Endothelial cell (in vitro differentiated cells): ENCODE measurements at regions not wholly inside any gene's neighbourhood (a gene's known extent, or its start where the extent isn't known, plus 50 kb on each side); places are given as distances from the start of the nearest gene placed in this dataset.

Source experiments
- DNase-seq: peaks from one replicate; pipeline ENCODE4 v3.0.0; 2021; ENCODE audit warnings: low spot score
- H3K27ac Mint-ChIP-seq: one replicate; pipeline ENCODE4 v1.8.0; 2021; ENCODE audit warnings: mixed read lengths, inconsistent platforms; ENCODE audit not compliant: unreplicated experiment
- H3K27me3 Mint-ChIP-seq: one replicate; pipeline ENCODE4 v1.8.0; 2021; ENCODE audit warnings: mild to moderate bottlenecking, moderate library complexity, mixed read lengths, inconsistent platforms; ENCODE audit not compliant: unreplicated experiment
- H3K36me3 Mint-ChIP-seq: one replicate; pipeline ENCODE4 v1.8.0; 2021; ENCODE audit warnings: mild to moderate bottlenecking, low read depth, mixed read lengths, inconsistent platforms; ENCODE audit not compliant: unreplicated experiment
- H3K4me1 Mint-ChIP-seq: one replicate; pipeline ENCODE4 v1.8.0; 2021; ENCODE audit warnings: mild to moderate bottlenecking, mixed read lengths, inconsistent platforms; ENCODE audit not compliant: unreplicated experiment
- H3K4me3 Mint-ChIP-seq: one replicate; pipeline ENCODE4 v1.8.0; 2021; ENCODE audit warnings: mild to moderate bottlenecking, mixed read lengths, inconsistent platforms; ENCODE audit not compliant: unreplicated experiment
- H3K9me3 Mint-ChIP-seq: one replicate; pipeline ENCODE4 v1.8.0; 2021; ENCODE audit warnings: mixed read lengths, inconsistent platforms; ENCODE audit not compliant: unreplicated experiment
- TF ChIP-seq, protein P1 (sequence below): fragments of 200-600 bp; sonication (generic); IDR thresholded peaks from one replicate; pipeline ENCODE4 v1.5.0; 2021; ENCODE audit warnings: antibody characterized with exemption; ENCODE audit not compliant: unreplicated experiment

DNA sequence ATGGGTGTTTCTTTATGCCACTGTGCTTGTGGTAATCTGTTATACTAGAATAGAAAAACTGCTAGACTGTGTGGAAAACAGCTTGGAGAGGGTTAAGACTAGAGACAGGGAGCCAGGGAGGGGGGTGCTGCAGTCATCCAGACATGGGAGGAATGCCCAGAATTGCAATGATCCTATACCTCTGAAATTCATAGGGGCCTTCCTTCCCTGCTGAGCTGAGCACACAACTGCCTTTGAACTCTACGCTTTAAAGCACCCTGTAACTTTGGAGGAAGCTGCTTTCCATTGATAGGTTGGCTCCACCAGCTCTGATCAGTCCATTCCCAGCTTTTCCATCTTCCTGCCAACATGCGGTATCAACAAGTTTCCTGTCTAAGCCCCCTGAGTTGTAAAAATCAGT is 155.9 kb upstream of the RASGEF1B start:
- no peaks in the 10 kb centered on the region for H3K36me3 Mint-ChIP-seq

GRCh38 chr4:81626851-81627250 is 155.1 kb upstream of the RASGEF1B start:
- H3K27me3 Mint-ChIP-seq, result peaks cover 2% of the 10 kb centered on the region
- TF ChIP-seq, protein P1, sequence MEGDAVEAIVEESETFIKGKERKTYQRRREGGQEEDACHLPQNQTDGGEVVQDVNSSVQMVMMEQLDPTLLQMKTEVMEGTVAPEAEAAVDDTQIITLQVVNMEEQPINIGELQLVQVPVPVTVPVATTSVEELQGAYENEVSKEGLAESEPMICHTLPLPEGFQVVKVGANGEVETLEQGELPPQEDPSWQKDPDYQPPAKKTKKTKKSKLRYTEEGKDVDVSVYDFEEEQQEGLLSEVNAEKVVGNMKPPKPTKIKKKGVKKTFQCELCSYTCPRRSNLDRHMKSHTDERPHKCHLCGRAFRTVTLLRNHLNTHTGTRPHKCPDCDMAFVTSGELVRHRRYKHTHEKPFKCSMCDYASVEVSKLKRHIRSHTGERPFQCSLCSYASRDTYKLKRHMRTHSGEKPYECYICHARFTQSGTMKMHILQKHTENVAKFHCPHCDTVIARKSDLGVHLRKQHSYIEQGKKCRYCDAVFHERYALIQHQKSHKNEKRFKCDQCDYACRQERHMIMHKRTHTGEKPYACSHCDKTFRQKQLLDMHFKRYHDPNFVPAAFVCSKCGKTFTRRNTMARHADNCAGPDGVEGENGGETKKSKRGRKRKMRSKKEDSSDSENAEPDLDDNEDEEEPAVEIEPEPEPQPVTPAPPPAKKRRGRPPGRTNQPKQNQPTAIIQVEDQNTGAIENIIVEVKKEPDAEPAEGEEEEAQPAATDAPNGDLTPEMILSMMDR, result no peak
- H3K4me1 Mint-ChIP-seq, result peaks cover 20% of the 10 kb centered on the region
- H3K9me3 Mint-ChIP-seq, result no peaks in the 10 kb centered on the region
- H3K4me3 Mint-ChIP-seq, result no peak overlapping the region
- H3K27ac Mint-ChIP-seq, result no peak overlapping the region
- H3K36me3 Mint-ChIP-seq, result no peaks in the 10 kb centered on the region
- no peak for DNase-seq

More for the DNA sequence above, 155.9 kb upstream of the RASGEF1B start:
- H3K27ac Mint-ChIP-seq, result no peak overlapping the region
- DNase-seq, result no peak
- no peak overlapping the region for H3K4me3 Mint-ChIP-seq
- TF ChIP-seq, protein P1, result no peak
- peaks cover 20% of the 10 kb centered on the region for H3K4me1 Mint-ChIP-seq
- peaks cover 2% of the 10 kb centered on the region for H3K27me3 Mint-ChIP-seq
- H3K9me3 Mint-ChIP-seq, result no peaks in the 10 kb centered on the region

GRCh38 chr4:81625422-81626417 is 154.0 kb upstream of the RASGEF1B start:
- H3K27me3 Mint-ChIP-seq, result peaks cover 2% of the 10 kb centered on the region
- H3K9me3 Mint-ChIP-seq, result no peaks in the 10 kb centered on the region
- no peak overlapping the region for H3K4me3 Mint-ChIP-seq
- peaks cover 20% of the 10 kb centered on the region for H3K4me1 Mint-ChIP-seq
- no peaks in the 10 kb centered on the region for H3K36me3 Mint-ChIP-seq
- TF ChIP-seq, protein P1, result no peak
- H3K27ac Mint-ChIP-seq, result no peak overlapping the region
- DNase-seq, result no peak

GRCh38 chr4:81623434-81623833 is 151.7 kb upstream of the RASGEF1B start:
- no peak overlapping the region for H3K4me3 Mint-ChIP-seq
- H3K27ac Mint-ChIP-seq, result no peak overlapping the region
- H3K4me1 Mint-ChIP-seq, result peaks cover 20% of the 10 kb centered on the region
- TF ChIP-seq, protein P1, result no peak
- no peaks in the 10 kb centered on the region for H3K36me3 Mint-ChIP-seq
- H3K27me3 Mint-ChIP-seq, result peaks cover 3% of the 10 kb centered on the region
- DNase-seq, result no peak
- no peaks in the 10 kb centered on the region for H3K9me3 Mint-ChIP-seq
